ENCODE measurements at regions not wholly inside any gene's neighbourhood (a gene's known extent, or its start where the extent isn't known, plus 50 kb on each side); places are given as distances from the start of the nearest gene placed in this dataset.

GRCh38 chr12:127542391-127542790 lies 724.6 kb upstream of the TMEM132C start:
- H3K4me3 ChIP-seq (ENCODE audit: low read depth, low read length), result no peak overlapping the region
- DNase-seq (ENCODE audit: low read depth), result no peak
- no peak for TF ChIP-seq MYC (IDR thresholded peaks at IDR 0.05; ENCODE audit: low read depth, low read length)
- no peak for TF ChIP-seq CTCF (IDR thresholded peaks at IDR 0.05; ENCODE audit: low read depth, low read length)
- TF ChIP-seq POLR2A (IDR thresholded peaks at IDR 0.05; ENCODE audit: extremely low read depth, insufficient read length), result no peak
- no peak for TF ChIP-seq MAX (IDR thresholded peaks at IDR 0.05; ENCODE audit: low read depth, low read length)

GRCh38 chr12:127542931-127543330 lies 724.0 kb upstream of the TMEM132C start:
- DNase-seq (ENCODE audit: low read depth), result no peak
- no peak for TF ChIP-seq MYC (IDR thresholded peaks at IDR 0.05; ENCODE audit: low read depth, low read length)
- TF ChIP-seq MAX (IDR thresholded peaks at IDR 0.05; ENCODE audit: low read depth, low read length), result no peak
- TF ChIP-seq POLR2A (IDR thresholded peaks at IDR 0.05; ENCODE audit: extremely low read depth, insufficient read length), result no peak
- no peak for TF ChIP-seq CTCF (IDR thresholded peaks at IDR 0.05; ENCODE audit: low read depth, low read length)
- no peak overlapping the region for H3K4me3 ChIP-seq (ENCODE audit: low read depth, low read length)

GRCh38 chr12:127546721-127547505 lies 720.1 kb upstream of the TMEM132C start:
- no peak overlapping the region for H3K4me3 ChIP-seq (ENCODE audit: low read depth, low read length)
- DNase-seq (ENCODE audit: low read depth), result no peak
- TF ChIP-seq POLR2A (IDR thresholded peaks at IDR 0.05; ENCODE audit: extremely low read depth, insufficient read length), result no peak
- 0 out of 2 replicates have a peak, but pooled peaks have one; percentile 33 for TF ChIP-seq MAX (IDR thresholded peaks at IDR 0.05; ENCODE audit: low read depth, low read length)

- H3K4me3 ChIP-seq (ENCODE audit: low read depth, low read length), result no peak overlapping the region
- no peak for TF ChIP-seq CTCF (IDR thresholded peaks at IDR 0.05; ENCODE audit: low read depth, low read length)
- no peak for TF ChIP-seq POLR2A (IDR thresholded peaks at IDR 0.05; ENCODE audit: extremely low read depth, insufficient read length)
- TF ChIP-seq MAX (IDR thresholded peaks at IDR 0.05; ENCODE audit: low read depth, low read length), result no peak
- no peak for TF ChIP-seq MYC (IDR thresholded peaks at IDR 0.05; ENCODE audit: low read depth, low read length)
- DNase-seq (ENCODE audit: low read depth), result no peak
Measured at GRCh38 chr12:127548123-127548553, 718.8 kb upstream of the TMEM132C start.

- no peak for DNase-seq (ENCODE audit: low read depth)
- H3K4me3 ChIP-seq (ENCODE audit: low read depth, low read length), result no peak overlapping the region
- TF ChIP-seq POLR2A (IDR thresholded peaks at IDR 0.05; ENCODE audit: extremely low read depth, insufficient read length) (no peak), MYC (IDR thresholded peaks at IDR 0.05; ENCODE audit: low read depth, low read length) (no peak), CTCF (IDR thresholded peaks at IDR 0.05; ENCODE audit: low read depth, low read length) (no peak), MAX (IDR thresholded peaks at IDR 0.05; ENCODE audit: low read depth, low read length) (no peak)
Measured at GRCh38 chr12:127550271-127550670, 716.7 kb upstream of the TMEM132C start.

GRCh38 chr12:127552838-127553237 lies 714.1 kb upstream of the TMEM132C start:
- DNase-seq (ENCODE audit: low read depth), result no peak
- TF ChIP-seq POLR2A (IDR thresholded peaks at IDR 0.05; ENCODE audit: extremely low read depth, insufficient read length), result no peak
- no peak for TF ChIP-seq CTCF (IDR thresholded peaks at IDR 0.05; ENCODE audit: low read depth, low read length)
- no peak for TF ChIP-seq MYC (IDR thresholded peaks at IDR 0.05; ENCODE audit: low read depth, low read length)
- TF ChIP-seq MAX (IDR thresholded peaks at IDR 0.05; ENCODE audit: low read depth, low read length), result no peak

More at GRCh38 chr12:127552838-127553237, 714.1 kb upstream of the TMEM132C start:
- H3K4me3 ChIP-seq (ENCODE audit: low read depth, low read length), result no peak overlapping the region
